Left kidney (tissue), 1 donor: ENCODE measurements at regions not wholly inside any gene's neighbourhood (a gene's known extent, or its start where the extent isn't known, plus 50 kb on each side); places are given as distances from the start of the nearest gene placed in this dataset.

Experiments
- DNase-seq: peaks from one replicate; pipeline ENCODE4 v3.0.0-alpha.2; 2013

- DNase-seq = no peak
Observed at GRCh38 chr1:104830534-104830933, 1080.8 kb downstream of the AMY1C start.

- no peak for DNase-seq
Observed at GRCh38 chr1:104852151-104852550, 1102.5 kb downstream of the AMY1C start.

- no peak for DNase-seq
Observed at GRCh38 chr1:104853276-104853675, 1103.6 kb downstream of the AMY1C start.

GRCh38 chr1:104854529-104854928 lies 1104.8 kb downstream of the AMY1C start:
- DNase-seq = no peak

GRCh38 chr1:104855550-104855949 lies 1105.9 kb downstream of the AMY1C start:
- no peak for DNase-seq

- no peak for DNase-seq
Observed at GRCh38 chr1:104856091-104856490, 1106.4 kb downstream of the AMY1C start.

GRCh38 chr1:104856518-104856917 lies 1106.8 kb downstream of the AMY1C start:
- DNase-seq = no peak

GRCh38 chr1:104868794-104869193 lies 1119.1 kb downstream of the AMY1C start:
- DNase-seq = no peak

GRCh38 chr1:104874044-104874443 lies 1124.3 kb downstream of the AMY1C start:
- no peak for DNase-seq

GRCh38 chr1:104878203-104878909 lies 1128.7 kb downstream of the AMY1C start:
- no peak for DNase-seq

GRCh38 chr1:104884939-104885338 lies 1135.2 kb downstream of the AMY1C start:
- DNase-seq = no peak

GRCh38 chr1:104905322-104905721 lies 1155.6 kb downstream of the AMY1C start:
- no peak for DNase-seq

- DNase-seq = no peak
Observed at GRCh38 chr1:104906141-104906540, 1156.4 kb downstream of the AMY1C start.

GRCh38 chr1:104919188-104919587 lies 1169.5 kb downstream of the AMY1C start:
- no peak for DNase-seq

GRCh38 chr1:104921525-104921924 lies 1171.8 kb downstream of the AMY1C start:
- DNase-seq = no peak

- no peak for DNase-seq
Observed at GRCh38 chr1:104923075-104923474, 1173.4 kb downstream of the AMY1C start.

GRCh38 chr1:104929280-104929679 lies 1179.6 kb downstream of the AMY1C start:
- DNase-seq = no peak

- DNase-seq = no peak
Observed at GRCh38 chr1:104932030-104932915, 1182.6 kb downstream of the AMY1C start.

GRCh38 chr1:104932949-104933679 lies 1183.4 kb downstream of the AMY1C start:
- no peak for DNase-seq

GRCh38 chr1:104933846-104934245 lies 1184.1 kb downstream of the AMY1C start:
- no peak for DNase-seq

- DNase-seq = no peak
Observed at GRCh38 chr1:104945406-104945805, 1195.7 kb downstream of the AMY1C start.

- no peak for DNase-seq
Observed at GRCh38 chr1:104946558-104947210, 1197.0 kb downstream of the AMY1C start.
